SKM-1 (cell line): ENCODE measurements at regions not wholly inside any gene's neighbourhood (a gene's known extent, or its start where the extent isn't known, plus 50 kb on each side); places are given as distances from the start of the nearest gene placed in this dataset.

Source experiments
- DNase-seq: peaks from one replicate; lab custom pipeline; 2025; ENCODE audit not compliant: unreplicated experiment; lab: John Stamatoyannopoulos, UW

DNA sequence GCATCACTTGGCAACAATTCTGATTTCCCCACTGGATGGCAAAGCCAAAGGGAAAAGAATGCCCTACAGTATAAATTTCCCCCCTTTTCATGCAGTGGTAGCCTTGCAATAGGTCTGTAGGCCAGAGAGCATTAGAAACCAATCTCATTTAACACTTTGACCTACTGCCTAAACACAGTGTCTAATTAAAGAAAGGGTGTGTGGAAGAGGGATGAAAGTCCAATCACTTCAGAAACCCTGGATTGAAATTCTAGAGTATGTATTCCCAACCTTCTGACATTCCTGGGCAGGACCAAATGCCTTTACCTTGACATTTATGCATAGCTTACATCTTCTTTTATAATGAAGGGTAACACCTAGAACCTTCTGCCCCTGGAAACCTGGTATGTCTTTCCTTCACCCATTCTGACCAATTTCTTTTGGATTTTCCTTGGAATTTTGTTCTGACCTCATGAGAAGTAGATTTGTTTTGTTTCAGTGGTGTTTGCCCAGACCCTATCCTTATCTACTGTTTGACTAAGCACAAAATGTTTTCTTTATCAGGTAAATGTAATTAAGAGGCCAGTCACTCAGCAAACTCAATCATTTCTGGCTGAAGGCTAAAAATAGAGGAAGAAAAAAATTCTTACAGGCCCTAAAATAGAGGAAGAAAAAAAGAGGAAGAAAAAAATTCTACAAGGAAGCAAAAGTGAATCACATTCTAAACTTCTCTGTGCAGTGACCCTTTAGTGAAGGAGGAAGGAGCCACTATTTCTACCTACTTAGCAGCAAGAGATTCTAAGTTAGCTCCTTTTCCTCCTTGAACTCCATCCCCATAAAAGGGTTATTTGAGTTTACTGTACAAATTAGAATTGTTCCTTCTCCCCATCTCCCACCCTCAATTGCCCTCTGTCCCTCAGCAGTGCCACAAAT lies 129.5 kb upstream of the DSCAM start:
- peak; percentile 94 for DNase-seq

GRCh38 chr21:40985370-40985769 lies 138.4 kb upstream of the DSCAM start:
- DNase-seq = no peak

DNA sequence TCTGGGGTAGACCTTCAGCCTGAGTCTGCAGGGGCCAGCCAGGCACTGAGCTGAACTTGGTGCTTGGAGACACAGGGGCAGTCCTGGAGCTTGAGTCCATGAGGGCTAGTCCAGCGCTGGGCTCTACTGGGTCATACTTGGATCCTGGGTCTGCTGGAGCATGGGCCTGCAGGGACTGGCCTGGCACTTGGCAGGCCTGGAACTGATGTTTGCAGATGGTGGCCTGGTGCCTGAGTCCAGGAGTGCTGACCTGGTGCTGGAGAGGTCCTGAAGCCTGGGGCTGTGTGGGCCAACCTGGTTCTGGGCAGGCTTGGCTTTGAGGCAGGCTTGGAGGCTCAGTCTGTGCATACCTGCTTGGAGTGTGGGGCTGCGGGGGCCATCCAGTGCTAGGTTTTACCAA lies 143.4 kb upstream of the DSCAM start:
- DNase-seq = no peak

DNA sequence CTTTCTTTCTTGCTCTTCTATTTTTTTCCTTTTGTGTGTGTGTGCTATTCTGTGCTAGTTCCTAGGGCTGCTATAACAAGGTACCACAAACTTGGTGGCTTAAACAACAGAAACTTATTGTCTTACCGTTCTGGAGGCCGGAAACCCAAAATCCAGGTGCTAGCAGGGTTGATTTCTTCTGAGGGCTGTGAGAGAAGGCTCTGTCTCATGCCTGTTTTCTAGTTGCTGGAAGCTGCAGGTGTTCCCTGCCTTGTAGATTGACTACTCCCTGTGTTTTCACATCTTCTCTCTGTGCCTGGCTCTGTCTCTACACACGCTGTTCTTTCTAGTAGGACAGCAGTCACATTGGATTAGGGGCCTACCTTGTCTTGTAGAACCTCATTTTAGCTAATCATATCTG lies 150.9 kb upstream of the DSCAM start:
- no peak for DNase-seq

DNA sequence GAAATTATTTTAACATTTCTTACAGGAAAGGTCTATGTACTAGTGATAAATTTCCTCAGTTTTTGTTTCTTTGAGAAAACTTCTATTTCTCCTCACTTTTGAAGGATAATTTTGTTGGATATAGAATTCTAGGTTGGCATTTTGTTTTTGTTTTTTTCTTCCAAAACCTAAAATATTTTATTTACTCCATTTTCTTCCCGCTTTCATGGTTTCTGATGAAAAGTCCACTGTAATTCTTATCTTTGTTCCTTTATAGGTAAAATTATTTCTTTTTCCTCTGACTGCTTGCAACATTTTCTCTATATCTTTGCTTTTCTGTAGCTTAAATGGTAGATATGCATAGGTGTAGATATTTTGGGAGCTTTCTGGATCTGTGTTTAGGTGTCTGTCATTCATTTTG lies 153.9 kb upstream of the DSCAM start:
- DNase-seq = no peak

- DNase-seq = no peak
Measured at GRCh38 chr21:41006636-41007035, 159.7 kb upstream of the DSCAM start.

GRCh38 chr21:41008351-41008750 lies 159.6 kb upstream of the BACE2 start:
- DNase-seq = no peak

DNA sequence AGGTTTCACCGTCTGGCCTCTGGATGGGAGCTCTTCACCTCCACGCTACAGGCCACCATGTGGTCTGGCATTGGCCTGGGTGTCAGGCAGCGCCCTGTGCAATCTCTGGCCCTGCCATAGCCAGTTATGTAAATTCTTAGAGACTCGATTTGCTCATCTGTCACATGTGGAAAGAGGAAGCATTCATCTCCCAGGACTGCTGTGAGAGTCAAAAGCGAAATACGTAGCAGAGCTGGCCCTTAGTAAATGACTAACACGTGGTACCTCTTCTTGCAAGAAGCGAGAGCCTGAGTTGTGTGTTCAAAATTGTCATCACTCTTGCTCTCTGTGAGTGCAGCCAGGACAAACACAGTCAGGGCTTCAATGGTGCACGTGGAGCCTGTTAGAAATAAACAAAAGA lies 159.0 kb upstream of the BACE2 start:
- DNase-seq = no peak

- DNase-seq = no peak
Measured at GRCh38 chr21:41009398-41010100, 158.4 kb upstream of the BACE2 start.

DNA sequence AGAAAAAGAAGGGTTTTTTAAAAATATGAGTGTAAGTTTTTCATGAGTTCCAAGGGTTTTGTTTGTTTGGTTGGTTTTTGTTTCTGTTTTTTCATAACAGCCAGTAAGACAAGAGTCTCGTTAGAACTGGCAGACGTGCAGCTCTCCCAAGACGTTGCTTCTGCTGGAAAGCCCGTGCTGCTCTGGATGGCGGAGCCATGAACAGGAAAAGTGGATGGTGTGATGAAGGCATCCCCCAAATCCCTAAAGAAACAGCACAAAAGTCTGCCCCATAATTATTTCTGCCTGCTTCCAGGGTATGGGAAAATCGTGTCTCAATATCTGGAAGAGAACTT lies 157.9 kb upstream of the BACE2 start:
- no peak for DNase-seq

GRCh38 chr21:41011098-41011731 lies 156.7 kb upstream of the BACE2 start:
- no peak for DNase-seq

DNA sequence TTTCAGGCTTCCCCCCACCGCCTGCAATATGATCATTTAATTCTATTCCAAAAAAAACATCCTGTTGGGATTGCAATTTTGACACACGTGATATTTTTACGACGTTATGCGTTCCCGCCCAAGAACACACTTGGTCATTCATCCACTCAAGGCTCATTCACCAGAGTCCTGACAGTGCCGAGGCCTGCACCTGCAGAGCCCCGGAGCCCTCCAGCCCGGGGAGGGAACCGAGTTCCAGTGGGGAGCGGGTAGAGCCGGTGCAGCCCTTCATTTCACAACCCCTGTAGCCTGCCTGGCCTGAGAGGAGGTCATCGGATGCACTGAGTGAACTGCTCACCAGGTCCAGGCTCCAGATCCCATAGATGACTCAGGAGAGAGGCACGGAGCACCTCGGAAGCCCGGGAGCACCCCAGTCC lies 156.0 kb upstream of the BACE2 start:
- no peak for DNase-seq

GRCh38 chr21:41012425-41012824 lies 155.5 kb upstream of the BACE2 start:
- DNase-seq = no peak

- no peak for DNase-seq
Measured at GRCh38 chr21:41016472-41016871, 151.5 kb upstream of the BACE2 start.

DNA sequence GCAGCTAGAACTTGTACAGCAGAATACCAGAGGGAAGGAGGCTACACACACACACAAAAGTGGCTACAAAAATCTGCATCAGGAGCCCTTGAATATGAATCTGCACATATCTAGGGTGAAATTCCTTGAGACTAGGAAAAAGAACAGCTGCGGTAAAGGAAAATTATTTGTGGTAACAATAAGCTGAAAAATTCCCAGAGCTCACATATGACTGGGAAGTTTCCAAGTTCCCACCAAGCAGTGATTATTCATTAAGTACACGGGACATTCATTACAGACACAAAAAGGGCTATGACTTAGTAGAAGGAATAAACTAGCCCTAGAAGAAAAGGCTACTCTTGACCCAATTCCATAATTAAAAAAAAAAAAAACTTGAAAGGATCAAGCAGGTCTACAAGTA lies 149.5 kb upstream of the BACE2 start:
- no peak for DNase-seq

- DNase-seq = no peak
Measured at GRCh38 chr21:41023936-41024335, 144.0 kb upstream of the BACE2 start.

GRCh38 chr21:41024341-41024740 lies 143.6 kb upstream of the BACE2 start:
- no peak for DNase-seq

DNA sequence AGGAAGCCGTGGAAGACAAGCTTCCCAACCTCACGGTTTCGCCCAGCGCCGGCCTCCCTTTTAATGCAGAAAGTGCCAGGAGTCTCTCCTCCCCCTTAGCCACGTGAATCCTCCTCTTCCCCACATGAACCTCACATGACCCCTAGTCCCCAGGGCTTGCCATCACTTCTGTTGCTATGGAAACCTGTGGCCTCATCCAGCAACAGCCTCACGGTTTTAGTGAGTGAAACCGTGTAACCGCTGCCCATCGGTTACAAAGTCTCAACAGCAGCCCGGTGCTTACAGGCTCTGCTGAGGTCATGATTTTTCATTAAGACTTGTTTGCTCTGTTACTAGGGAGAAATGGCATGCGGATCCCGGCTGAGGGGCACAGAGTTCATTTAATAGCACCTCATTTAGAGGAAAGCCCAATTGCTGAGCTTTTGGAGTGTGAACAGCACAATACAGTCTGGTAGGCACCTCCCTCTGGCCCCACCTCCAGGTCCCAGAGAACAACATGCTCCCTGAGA lies 143.2 kb upstream of the BACE2 start:
- DNase-seq = no peak

DNA sequence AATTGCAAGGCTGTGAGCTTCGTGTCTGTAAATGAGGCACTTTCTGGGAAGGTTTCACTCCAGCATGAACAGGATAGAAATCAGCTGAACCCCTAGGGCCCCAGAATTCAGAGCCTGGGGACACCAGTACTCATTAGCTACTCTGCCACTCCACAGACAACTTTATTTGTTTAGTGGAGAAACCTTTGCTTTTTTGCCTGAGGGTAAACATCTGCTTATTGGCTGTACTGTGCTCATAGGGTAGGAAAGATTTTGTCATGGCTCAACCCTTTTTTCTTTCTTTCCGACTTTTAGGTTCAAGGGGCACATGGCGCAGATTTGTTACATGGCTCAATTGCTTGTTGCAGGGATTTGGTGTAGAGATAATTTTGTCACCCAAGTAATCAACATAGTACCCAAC lies 138.4 kb upstream of the BACE2 start:
- no peak for DNase-seq

DNA sequence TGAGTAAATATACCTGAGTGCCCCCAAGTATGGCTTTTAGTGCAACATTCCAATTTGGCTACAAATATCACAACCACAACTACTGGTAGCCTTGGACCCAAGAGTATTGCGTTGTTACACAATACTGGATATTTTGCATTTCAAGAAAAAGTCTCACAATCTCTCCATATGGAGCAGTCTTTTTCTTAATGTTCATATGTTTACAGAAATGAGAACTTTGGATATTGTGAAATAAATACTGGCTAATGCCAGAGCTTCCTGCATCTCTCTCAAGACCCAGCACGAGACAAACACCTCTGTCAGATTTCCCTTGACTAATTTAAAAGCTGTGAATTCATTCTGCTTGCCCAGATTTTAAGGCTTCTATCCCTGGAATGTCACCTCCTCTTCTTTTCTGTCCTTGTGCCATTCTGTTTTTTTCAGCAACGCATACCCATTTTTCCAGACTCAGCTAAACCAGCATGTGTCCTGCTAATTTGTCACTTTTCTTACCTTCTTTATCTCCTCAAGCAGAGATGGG lies 136.2 kb upstream of the BACE2 start:
- no peak for DNase-seq

DNA sequence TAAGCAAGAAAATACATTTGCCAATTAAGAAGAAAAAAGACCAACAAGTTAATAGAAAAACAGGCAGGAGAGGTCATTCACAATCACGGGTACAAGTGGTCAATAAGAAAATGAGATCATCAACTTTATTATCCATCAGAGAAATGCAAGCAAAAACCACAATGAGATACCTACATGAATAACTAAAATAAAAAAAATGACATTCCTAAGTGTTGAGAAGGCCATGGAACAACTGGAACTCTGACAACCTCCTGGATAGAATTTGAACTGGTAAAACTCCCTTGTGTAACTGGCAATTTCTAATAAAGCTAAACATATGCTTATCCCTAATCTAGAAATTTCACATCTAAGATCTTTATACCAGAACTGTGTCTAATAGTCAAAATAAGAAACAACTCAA lies 135.4 kb upstream of the BACE2 start:
- no peak for DNase-seq

DNA sequence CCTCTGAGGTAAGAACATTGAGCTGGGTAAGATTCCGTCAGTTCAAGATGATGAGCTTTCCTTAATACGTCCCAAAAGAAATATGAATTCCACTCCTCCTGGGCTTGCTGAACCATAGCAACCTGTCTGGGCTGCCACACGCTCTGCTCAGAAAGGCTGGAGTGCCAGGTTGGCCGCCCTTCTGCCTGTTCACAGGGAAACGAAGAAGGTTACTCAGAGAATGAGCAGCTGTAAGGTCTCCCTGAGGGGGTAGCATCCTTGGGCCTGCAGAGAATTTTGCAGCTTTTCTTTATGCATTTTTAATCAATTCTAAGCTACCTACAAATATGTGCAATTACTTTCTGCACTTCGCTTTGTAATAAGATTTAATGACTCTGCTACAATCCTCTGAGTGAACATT lies 130.7 kb upstream of the BACE2 start:
- no peak for DNase-seq
